A549 (cell line): ENCODE measurements at regions not wholly inside any gene's neighbourhood (a gene's known extent, or its start where the extent isn't known, plus 50 kb on each side); places are given as distances from the start of the nearest gene placed in this dataset.

Experiments used
- CHD2 ChIP-seq: fragments of 150-350 bp; IDR thresholded peaks from 2 replicates; pipeline ENCODE4 v1.6.1; 2014; ENCODE audit warnings: low read length; ENCODE audit not compliant: partially characterized antibody
- SMC3 ChIP-seq: fragments of >200 bp; sonication (Bioruptor Twin); formaldehyde crosslinking; IDR thresholded peaks from 3 replicates; pipeline ENCODE4 v1.6.1; 2018; ENCODE audit warnings: inconsistent platforms
- TF ChIP-seq, protein P1 (sequence below): fragments of 200-600 bp; sonication (generic); IDR thresholded peaks from 2 replicates; pipeline ENCODE4 v1.6.1; 2016; ENCODE audit warnings: antibody characterized with exemption, mild to moderate bottlenecking, moderate library complexity
- TF ChIP-seq, protein P2 (sequence below): fragments of >200 bp; sonication (Bioruptor Twin); formaldehyde crosslinking; IDR thresholded peaks from 3 replicates; pipeline ENCODE4 v1.5.1; 2016

DNA sequence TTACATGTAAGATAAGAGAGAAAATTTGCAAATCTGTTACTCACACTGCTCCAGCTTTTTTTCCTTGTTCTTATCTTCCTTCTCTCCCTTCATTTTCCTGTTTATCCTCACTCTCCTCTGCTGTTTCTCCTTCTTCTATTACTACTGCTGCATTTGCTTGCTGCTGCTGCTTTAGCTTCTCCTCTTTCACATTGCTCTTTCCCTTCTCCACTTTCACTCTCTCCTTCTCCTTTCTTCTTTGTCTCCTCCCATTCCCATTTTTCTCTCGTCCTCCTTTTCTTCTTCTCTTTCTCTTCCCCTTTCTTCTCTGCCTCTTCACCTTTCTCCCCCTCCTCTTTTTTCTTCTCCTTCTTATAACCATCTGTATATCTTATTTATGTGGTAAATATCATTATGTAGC is 288.6 kb downstream of the CDH9 start:
- TF ChIP-seq SMC3: no peak
- TF ChIP-seq, protein P1, sequence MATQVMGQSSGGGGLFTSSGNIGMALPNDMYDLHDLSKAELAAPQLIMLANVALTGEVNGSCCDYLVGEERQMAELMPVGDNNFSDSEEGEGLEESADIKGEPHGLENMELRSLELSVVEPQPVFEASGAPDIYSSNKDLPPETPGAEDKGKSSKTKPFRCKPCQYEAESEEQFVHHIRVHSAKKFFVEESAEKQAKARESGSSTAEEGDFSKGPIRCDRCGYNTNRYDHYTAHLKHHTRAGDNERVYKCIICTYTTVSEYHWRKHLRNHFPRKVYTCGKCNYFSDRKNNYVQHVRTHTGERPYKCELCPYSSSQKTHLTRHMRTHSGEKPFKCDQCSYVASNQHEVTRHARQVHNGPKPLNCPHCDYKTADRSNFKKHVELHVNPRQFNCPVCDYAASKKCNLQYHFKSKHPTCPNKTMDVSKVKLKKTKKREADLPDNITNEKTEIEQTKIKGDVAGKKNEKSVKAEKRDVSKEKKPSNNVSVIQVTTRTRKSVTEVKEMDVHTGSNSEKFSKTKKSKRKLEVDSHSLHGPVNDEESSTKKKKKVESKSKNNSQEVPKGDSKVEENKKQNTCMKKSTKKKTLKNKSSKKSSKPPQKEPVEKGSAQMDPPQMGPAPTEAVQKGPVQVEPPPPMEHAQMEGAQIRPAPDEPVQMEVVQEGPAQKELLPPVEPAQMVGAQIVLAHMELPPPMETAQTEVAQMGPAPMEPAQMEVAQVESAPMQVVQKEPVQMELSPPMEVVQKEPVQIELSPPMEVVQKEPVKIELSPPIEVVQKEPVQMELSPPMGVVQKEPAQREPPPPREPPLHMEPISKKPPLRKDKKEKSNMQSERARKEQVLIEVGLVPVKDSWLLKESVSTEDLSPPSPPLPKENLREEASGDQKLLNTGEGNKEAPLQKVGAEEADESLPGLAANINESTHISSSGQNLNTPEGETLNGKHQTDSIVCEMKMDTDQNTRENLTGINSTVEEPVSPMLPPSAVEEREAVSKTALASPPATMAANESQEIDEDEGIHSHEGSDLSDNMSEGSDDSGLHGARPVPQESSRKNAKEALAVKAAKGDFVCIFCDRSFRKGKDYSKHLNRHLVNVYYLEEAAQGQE: no peak
- TF ChIP-seq, protein P2, sequence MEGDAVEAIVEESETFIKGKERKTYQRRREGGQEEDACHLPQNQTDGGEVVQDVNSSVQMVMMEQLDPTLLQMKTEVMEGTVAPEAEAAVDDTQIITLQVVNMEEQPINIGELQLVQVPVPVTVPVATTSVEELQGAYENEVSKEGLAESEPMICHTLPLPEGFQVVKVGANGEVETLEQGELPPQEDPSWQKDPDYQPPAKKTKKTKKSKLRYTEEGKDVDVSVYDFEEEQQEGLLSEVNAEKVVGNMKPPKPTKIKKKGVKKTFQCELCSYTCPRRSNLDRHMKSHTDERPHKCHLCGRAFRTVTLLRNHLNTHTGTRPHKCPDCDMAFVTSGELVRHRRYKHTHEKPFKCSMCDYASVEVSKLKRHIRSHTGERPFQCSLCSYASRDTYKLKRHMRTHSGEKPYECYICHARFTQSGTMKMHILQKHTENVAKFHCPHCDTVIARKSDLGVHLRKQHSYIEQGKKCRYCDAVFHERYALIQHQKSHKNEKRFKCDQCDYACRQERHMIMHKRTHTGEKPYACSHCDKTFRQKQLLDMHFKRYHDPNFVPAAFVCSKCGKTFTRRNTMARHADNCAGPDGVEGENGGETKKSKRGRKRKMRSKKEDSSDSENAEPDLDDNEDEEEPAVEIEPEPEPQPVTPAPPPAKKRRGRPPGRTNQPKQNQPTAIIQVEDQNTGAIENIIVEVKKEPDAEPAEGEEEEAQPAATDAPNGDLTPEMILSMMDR: no peak
- TF ChIP-seq CHD2: no peak
